CD4-positive, alpha-beta T cell (primary cell): ENCODE measurements at regions not wholly inside any gene's neighbourhood (a gene's known extent, or its start where the extent isn't known, plus 50 kb on each side); places are given as distances from the start of the nearest gene placed in this dataset.

ENCODE experiments used
- ATAC-seq: fragments of 200-7000 bp; cut with Tn5 transposase; one replicate; pipeline ENCODE4 v1.10.0; 2022; ENCODE audit warnings: mild to moderate bottlenecking; ENCODE audit not compliant: poor library complexity
- CTCF ChIA-PET: fragments of 350-600 bp; sonication (Branson Sonifier 250); formaldehyde crosslinking; loops from one replicate; lab custom pipeline; 2021; ENCODE audit warnings: antibody characterized with exemption, inconsistent platforms; lab: Charles Lee
- POLR2A ChIA-PET: fragments of 350-600 bp; sonication (Branson Sonifier 250); formaldehyde crosslinking; loops from one replicate; lab custom pipeline; 2021; ENCODE audit warnings: antibody characterized with exemption, inconsistent platforms; lab: Charles Lee
- DNase-seq, 14 experiments: peaks; one replicate each; pipeline ENCODE4 v3.0.0-alpha.2; 2013 to 2020; ENCODE audit warnings: mixed read lengths in 2 of 14
- H3K27ac ChIP-seq, 2 donors: one replicate each; pipeline versions ENCODE4 v1.5.1 to v1.7.0; 2013; ENCODE audit warnings: low read length in 2 of 2, low read depth in 1 of 2, mild to moderate bottlenecking in 1 of 2
- H3K27me3 ChIP-seq, 2 experiments: 1 replicate in 1 of 2; 2 replicates in 1 of 2; pipeline versions ENCODE4 v1.6.1 to v1.7.0; 2013; ENCODE audit warnings: low read length in 2 of 2, control low read depth in 1 of 2, mild to moderate bottlenecking in 1 of 2, moderate library complexity in 1 of 2; ENCODE audit not compliant: insufficient read depth in 2 of 2, control insufficient read depth in 1 of 2
- H3K36me3 ChIP-seq: one replicate; pipeline ENCODE4 v1.6.1; 2013; ENCODE audit warnings: low read length, control low read depth; ENCODE audit not compliant: insufficient read depth
- H3K4me1 ChIP-seq: one replicate; pipeline ENCODE4 v1.6.1; 2013; ENCODE audit warnings: low read length, control low read depth; ENCODE audit not compliant: insufficient read depth
- H3K4me3 ChIP-seq: one replicate; pipeline ENCODE4 v1.5.1; 2013; ENCODE audit warnings: mild to moderate bottlenecking, low read length, moderate library complexity
- H3K9me3 ChIP-seq, 2 experiments: 1 replicate in 1 of 2; 2 replicates in 1 of 2; pipeline versions ENCODE4 v1.6.1 to v1.7.0; 2013; ENCODE audit warnings: low read length in 2 of 2, mild to moderate bottlenecking in 2 of 2, control low read depth in 1 of 2, moderate library complexity in 1 of 2; ENCODE audit not compliant: control insufficient read depth in 1 of 2, insufficient read depth in 1 of 2
- H3K27ac Mint-ChIP-seq: one replicate; pipeline ENCODE4 v1.8.0; 2020; ENCODE audit warnings: mixed read lengths
- H3K27me3 Mint-ChIP-seq: one replicate; pipeline ENCODE4 v1.8.0; 2021; ENCODE audit warnings: mixed read lengths
- H3K36me3 Mint-ChIP-seq: one replicate; pipeline ENCODE4 v1.8.0; 2021; ENCODE audit warnings: low read depth, mixed read lengths
- H3K4me1 Mint-ChIP-seq: one replicate; pipeline ENCODE4 v1.8.0; 2021; ENCODE audit warnings: low read depth, mixed read lengths
- H3K4me3 Mint-ChIP-seq: one replicate; pipeline ENCODE4 v1.8.0; 2020; ENCODE audit warnings: mild to moderate bottlenecking, mixed read lengths
- H3K9me3 Mint-ChIP-seq: one replicate; pipeline ENCODE4 v1.8.0; 2020; ENCODE audit warnings: mixed read lengths
- CTCF ChIP-seq: fragments of 200-600 bp; IDR thresholded peaks from one replicate; pipeline ENCODE4 v1.8.0; 2022; ENCODE audit warnings: antibody characterized with exemption, mild to moderate bottlenecking
- intact Hi-C, 2 experiments: fragments of 100-400 bp; cut with DNase I in 1 of 2; cut with micrococcal nuclease in 1 of 2; formaldehyde crosslinking; loops; one replicate each; pipeline versions ENCODE4 v1.15.1 to v1.9.0; 2023 to 2025; cut with DNase I, micrococcal nuclease

- H3K9me3 Mint-ChIP-seq, result no peaks in the 10 kb centered on the region
- H3K4me3 Mint-ChIP-seq, result no peak overlapping the region
- H3K27ac Mint-ChIP-seq, result no peak overlapping the region
- no peak for TF ChIP-seq CTCF
- no peaks in the 10 kb centered on the region for H3K27me3 ChIP-seq
- H3K36me3 ChIP-seq, result no peaks in the 10 kb centered on the region
- ATAC-seq, result no peak
- CTCF ChIA-PET, result no interaction called here
- no peaks in the 10 kb centered on the region for H3K27me3 Mint-ChIP-seq
- intact Hi-C loops, result no loop called here
- no peaks in the 10 kb centered on the region for H3K9me3 ChIP-seq
- POLR2A ChIA-PET, result no interaction called here
- H3K27ac ChIP-seq, result no peak overlapping the region
- no peak for DNase-seq
- H3K4me1 ChIP-seq, result no peaks in the 10 kb centered on the region
- no peaks in the 10 kb centered on the region for H3K36me3 Mint-ChIP-seq
- H3K4me1 Mint-ChIP-seq, result no peaks in the 10 kb centered on the region
- H3K4me3 ChIP-seq, result no peak overlapping the region
Observed at GRCh38 chr3:160133757-160134156, 91.5 kb upstream of the C3orf80 start.

GRCh38 chr3:160134454-160134853 is 90.8 kb upstream of the C3orf80 start:
- H3K4me3 Mint-ChIP-seq, result no peak overlapping the region
- H3K36me3 ChIP-seq, result no peaks in the 10 kb centered on the region
- H3K4me1 ChIP-seq, result no peaks in the 10 kb centered on the region
- no peak overlapping the region for H3K27ac ChIP-seq
- ChIA-PET POLR2A (no interaction called here), CTCF (no interaction called here)
- H3K4me1 Mint-ChIP-seq, result no peaks in the 10 kb centered on the region
- no peak overlapping the region for H3K4me3 ChIP-seq
- no peaks in the 10 kb centered on the region for H3K9me3 ChIP-seq
- no peaks in the 10 kb centered on the region for H3K27me3 Mint-ChIP-seq
- H3K36me3 Mint-ChIP-seq, result no peaks in the 10 kb centered on the region
- H3K27ac Mint-ChIP-seq, result no peak overlapping the region
- no peaks in the 10 kb centered on the region for H3K27me3 ChIP-seq
- no peak for ATAC-seq
- intact Hi-C loops, result no loop called here
- peak in 1 of 14 experiments; percentile 21 for DNase-seq
- TF ChIP-seq CTCF, result no peak
- no peaks in the 10 kb centered on the region for H3K9me3 Mint-ChIP-seq

- no peak for ATAC-seq
- Histone ChIP-seq H3K9me3 (no peaks in the 10 kb centered on the region), H3K4me1 (no peaks in the 10 kb centered on the region), H3K36me3 (no peaks in the 10 kb centered on the region), H3K4me3 (no peak overlapping the region), H3K27ac (no peak overlapping the region), H3K27me3 (no peaks in the 10 kb centered on the region)
- no peak for TF ChIP-seq CTCF
- Mint-ChIP-seq H3K4me1 (no peaks in the 10 kb centered on the region), H3K4me3 (no peak overlapping the region), H3K36me3 (no peaks in the 10 kb centered on the region), H3K27ac (no peak overlapping the region), H3K9me3 (no peaks in the 10 kb centered on the region), H3K27me3 (no peaks in the 10 kb centered on the region)
- peak in 2 of 14 experiments; percentile 41 to 49 for DNase-seq
- CTCF ChIA-PET, result no interaction called here
- intact Hi-C loops, result no loop called here
- POLR2A ChIA-PET, result no interaction called here
Observed at GRCh38 chr3:160134964-160135363, 90.3 kb upstream of the C3orf80 start.
